Caco-2 (cell line): ENCODE measurements at regions not wholly inside any gene's neighbourhood (a gene's known extent, or its start where the extent isn't known, plus 50 kb on each side); places are given as distances from the start of the nearest gene placed in this dataset.

Experiments
- BruUV-seq: library from RNA; stranded (reverse); fragments of 400-500 nt; replicated peaks from 2 replicates; lab custom pipeline; 2021; lab: Mats Ljungman, UMichigan
- CTCF ChIA-PET: fragments of 300-600 bp; sonication (Branson Sonifier 250); formaldehyde crosslinking; loops from one replicate; lab custom pipeline; 2022; ENCODE audit warnings: antibody characterized with exemption; lab: Charles Lee
- POLR2A ChIA-PET: fragments of 300-600 bp; sonication (Branson Sonifier 250); formaldehyde crosslinking; loops from one replicate; lab custom pipeline; 2022; ENCODE audit warnings: antibody characterized with exemption; lab: Charles Lee
- DNase-seq, 2 experiments: peaks; one replicate each; pipeline versions ENCODE4 v3.0.0 to v3.0.0-alpha.2; 2020 to 2022
- H3K27me3 ChIP-seq: replicated peaks from 2 replicates; pipeline ENCODE4 v1.6.0; 2011; ENCODE audit warnings: low read length; ENCODE audit not compliant: control insufficient read depth, insufficient read depth
- H3K36me3 ChIP-seq: 2 replicates; pipeline ENCODE4 v1.5.1; 2011; ENCODE audit warnings: low read length; ENCODE audit not compliant: control insufficient read depth, insufficient read depth
- H3K4me1 ChIP-seq: fragments of 250-450 bp; sonication (Bioruptor Pico); 2 replicates; pipeline ENCODE4 v1.5.1; 2020; ENCODE audit warnings: mild to moderate bottlenecking
- H3K4me3 ChIP-seq: 2 replicates; pipeline ENCODE4 v1.5.1; 2011; ENCODE audit warnings: low read depth, mild to moderate bottlenecking, control low read depth, low read length
- H3K9me3 ChIP-seq: fragments of 250-450 bp; sonication (Bioruptor Pico); 2 replicates; pipeline ENCODE4 v1.5.1; 2020; ENCODE audit warnings: mild to moderate bottlenecking, moderate library complexity
- H3K27ac Mint-ChIP-seq: one replicate; pipeline ENCODE4 v1.8.0; 2022; ENCODE audit warnings: mixed read lengths; ENCODE audit not compliant: unreplicated experiment
- H3K27me3 Mint-ChIP-seq: one replicate; pipeline ENCODE4 v1.8.0; 2022; ENCODE audit warnings: mixed read lengths; ENCODE audit not compliant: insufficient read depth, unreplicated experiment
- H3K36me3 Mint-ChIP-seq: one replicate; pipeline ENCODE4 v1.8.0; 2022; ENCODE audit warnings: mild to moderate bottlenecking, mixed read lengths; ENCODE audit not compliant: insufficient read depth, unreplicated experiment
- H3K4me1 Mint-ChIP-seq: one replicate; pipeline ENCODE4 v1.8.0; 2022; ENCODE audit warnings: low read depth, mixed read lengths; ENCODE audit not compliant: unreplicated experiment
- H3K4me3 Mint-ChIP-seq: one replicate; pipeline ENCODE4 v1.8.0; 2022; ENCODE audit warnings: mild to moderate bottlenecking, moderate library complexity, mixed read lengths; ENCODE audit not compliant: unreplicated experiment
- H3K9me3 Mint-ChIP-seq: one replicate; pipeline ENCODE4 v1.8.0; 2022; ENCODE audit warnings: mixed read lengths; ENCODE audit not compliant: unreplicated experiment
- CTCF ChIP-seq, 2 experiments: fragments of 200-600 bp in 1 of 2; IDR thresholded peaks; 1 replicate in 1 of 2; 2 replicates in 1 of 2; pipeline versions ENCODE4 v1.5.1 to v1.8.0; 2011 to 2022; ENCODE audit warnings: antibody characterized with exemption in 1 of 2, control low read depth in 1 of 2, inconsistent platforms in 1 of 2, low read depth in 1 of 2, low read length in 1 of 2, mild to moderate bottlenecking in 1 of 2, moderate library complexity in 1 of 2; ENCODE audit not compliant: insufficient read depth in 1 of 2, severe bottlenecking in 1 of 2, unreplicated experiment in 1 of 2
- intact Hi-C: fragments of 100-400 bp; cut with micrococcal nuclease; formaldehyde crosslinking; loops from one replicate; pipeline ENCODE4 v1.10.0; 2022; ENCODE audit not compliant: unreplicated experiment

GRCh38 chr5:121299153-121299552 is 552.5 kb upstream of the FTMT start:
- Histone ChIP-seq H3K4me1 (no peaks in the 10 kb centered on the region), H3K4me3 (no peak overlapping the region), H3K27me3 (no peaks in the 10 kb centered on the region), H3K36me3 (no peaks in the 10 kb centered on the region), H3K9me3 (no peaks in the 10 kb centered on the region)
- CTCF ChIA-PET: no interaction called here
- no peak for DNase-seq
- no peak overlapping the region for H3K27ac Mint-ChIP-seq
- H3K27me3 Mint-ChIP-seq: no peaks in the 10 kb centered on the region
- TF ChIP-seq CTCF (IDR thresholded peaks at IDR 0.05; ENCODE audit: insufficient read depth in 1 of 2, low read depth in 1 of 2, low read length in 1 of 2, severe bottlenecking in 1 of 2, unreplicated experiment in 1 of 2): no peak
- no TSS peak for BruUV-seq
- intact Hi-C loops: no loop called here
- H3K9me3 Mint-ChIP-seq: no peaks in the 10 kb centered on the region
- no peaks in the 10 kb centered on the region for H3K4me1 Mint-ChIP-seq
- no peak overlapping the region for H3K4me3 Mint-ChIP-seq
- POLR2A ChIA-PET: no interaction called here
- no peaks in the 10 kb centered on the region for H3K36me3 Mint-ChIP-seq

GRCh38 chr5:121304838-121305237 is 546.8 kb upstream of the FTMT start:
- H3K9me3 Mint-ChIP-seq: no peaks in the 10 kb centered on the region

GRCh38 chr5:121313886-121314285 is 537.8 kb upstream of the FTMT start:
- ChIA-PET CTCF (no interaction called here), POLR2A (no interaction called here)
- Mint-ChIP-seq H3K27me3 (no peaks in the 10 kb centered on the region), H3K36me3 (no peaks in the 10 kb centered on the region), H3K27ac (no peak overlapping the region), H3K9me3 (no peaks in the 10 kb centered on the region), H3K4me3 (no peak overlapping the region), H3K4me1 (no peaks in the 10 kb centered on the region)
- Histone ChIP-seq H3K4me1 (no peaks in the 10 kb centered on the region), H3K36me3 (no peaks in the 10 kb centered on the region), H3K9me3 (no peaks in the 10 kb centered on the region), H3K4me3 (no peak overlapping the region), H3K27me3 (no peaks in the 10 kb centered on the region)
- no TSS peak for BruUV-seq
- TF ChIP-seq CTCF (IDR thresholded peaks at IDR 0.05; ENCODE audit: insufficient read depth in 1 of 2, low read depth in 1 of 2, low read length in 1 of 2, severe bottlenecking in 1 of 2, unreplicated experiment in 1 of 2): no peak
- intact Hi-C loops: no loop called here
- no peak for DNase-seq

More at GRCh38 chr5:121304838-121305237, 546.8 kb upstream of the FTMT start:
- ChIA-PET CTCF (no interaction called here), POLR2A (no interaction called here)
- Mint-ChIP-seq H3K4me1 (no peaks in the 10 kb centered on the region), H3K36me3 (no peaks in the 10 kb centered on the region), H3K4me3 (no peak overlapping the region), H3K27me3 (no peaks in the 10 kb centered on the region), H3K27ac (no peak overlapping the region)
- H3K9me3 ChIP-seq: no peaks in the 10 kb centered on the region
- H3K4me3 ChIP-seq: no peak overlapping the region
- no peaks in the 10 kb centered on the region for H3K36me3 ChIP-seq
- intact Hi-C loops: no loop called here
- H3K27me3 ChIP-seq: no peaks in the 10 kb centered on the region
- TF ChIP-seq CTCF (IDR thresholded peaks at IDR 0.05; ENCODE audit: insufficient read depth in 1 of 2, low read depth in 1 of 2, low read length in 1 of 2, severe bottlenecking in 1 of 2, unreplicated experiment in 1 of 2): no peak
- no TSS peak for BruUV-seq
- H3K4me1 ChIP-seq: no peaks in the 10 kb centered on the region
- no peak for DNase-seq
